ENCODE measurements at regions not wholly inside any gene's neighbourhood (a gene's known extent, or its start where the extent isn't known, plus 50 kb on each side); places are given as distances from the start of the nearest gene placed in this dataset.

GRCh38 chrX:125497667-125498066 lies 178.0 kb downstream of the TEX13C start:
- TF ChIP-seq CTCF (IDR thresholded peaks at IDR 0.05; ENCODE audit: low read depth, low read length): no peak
- no peak overlapping the region for H3K4me3 ChIP-seq (ENCODE audit: low read depth, low read length)

- no peak for TF ChIP-seq CTCF (IDR thresholded peaks at IDR 0.05; ENCODE audit: low read depth, low read length)
- no peak overlapping the region for H3K4me3 ChIP-seq (ENCODE audit: low read depth, low read length)
These were observed 184.1 kb downstream of the TEX13C start for GRCh38 chrX:125503769-125504168.

- no peak for TF ChIP-seq CTCF (IDR thresholded peaks at IDR 0.05; ENCODE audit: low read depth, low read length)
These were observed 185.5 kb downstream of the TEX13C start for GRCh38 chrX:125505207-125505606.

GRCh38 chrX:125507119-125507518 lies 187.4 kb downstream of the TEX13C start:
- no peak overlapping the region for H3K4me3 ChIP-seq (ENCODE audit: low read depth, low read length)
- no peak for TF ChIP-seq CTCF (IDR thresholded peaks at IDR 0.05; ENCODE audit: low read depth, low read length)

More at GRCh38 chrX:125505207-125505606, 185.5 kb downstream of the TEX13C start:
- no peak overlapping the region for H3K4me3 ChIP-seq (ENCODE audit: low read depth, low read length)

- no peak overlapping the region for H3K4me3 ChIP-seq (ENCODE audit: low read depth, low read length)
- TF ChIP-seq CTCF (IDR thresholded peaks at IDR 0.05; ENCODE audit: low read depth, low read length): no peak
These were observed 200.4 kb downstream of the TEX13C start for GRCh38 chrX:125520029-125520428.

GRCh38 chrX:125522752-125523151 lies 203.1 kb downstream of the TEX13C start:
- no peak overlapping the region for H3K4me3 ChIP-seq (ENCODE audit: low read depth, low read length)
- no peak for TF ChIP-seq CTCF (IDR thresholded peaks at IDR 0.05; ENCODE audit: low read depth, low read length)

- no peak for TF ChIP-seq CTCF (IDR thresholded peaks at IDR 0.05; ENCODE audit: low read depth, low read length)
These were observed 212.9 kb downstream of the TEX13C start for GRCh38 chrX:125532411-125533089.

More at GRCh38 chrX:125532411-125533089, 212.9 kb downstream of the TEX13C start:
- no peak overlapping the region for H3K4me3 ChIP-seq (ENCODE audit: low read depth, low read length)
